ENCODE measurements at regions not wholly inside any gene's neighbourhood (a gene's known extent, or its start where the extent isn't known, plus 50 kb on each side); places are given as distances from the start of the nearest gene placed in this dataset.

- TF ChIP-seq EZH2phosphoT487 (IDR thresholded peaks at IDR 0.05; ENCODE audit: low read depth, severe bottlenecking, unreplicated experiment) (no peak), CTCF (IDR thresholded peaks at IDR 0.05; ENCODE audit: poor library complexity) (peak; percentile 76)
Measured at GRCh38 chr9:80175286-80176150, 603.8 kb downstream of the TLE4 start.

All from hepatocyte (in vitro differentiated cells).